Osteoblast (primary cell): ENCODE measurements at regions not wholly inside any gene's neighbourhood (a gene's known extent, or its start where the extent isn't known, plus 50 kb on each side); places are given as distances from the start of the nearest gene placed in this dataset.

ENCODE experiments used
- DNase-seq: peaks from one replicate; pipeline ENCODE4 v3.0.0; 2011; ENCODE audit warnings: low spot score, mixed read lengths; ENCODE audit not compliant: insufficient read length; ENCODE audit errors: missing footprints
- H2AFZ ChIP-seq: 2 replicates; pipeline ENCODE4 v1.6.0; 2011; ENCODE audit warnings: mild to moderate bottlenecking, low read length
- H3K27ac ChIP-seq: 2 replicates; pipeline ENCODE4 v1.5.1; 2011; ENCODE audit warnings: mild to moderate bottlenecking, low read depth, low read length, moderate library complexity
- H3K27me3 ChIP-seq: 2 replicates; pipeline ENCODE4 v1.6.0; 2012; ENCODE audit warnings: mild to moderate bottlenecking, control low read depth, inconsistent platforms, low read length, moderate library complexity; ENCODE audit not compliant: insufficient read depth
- H3K36me3 ChIP-seq: 2 replicates; pipeline ENCODE4 v1.5.1; 2011; ENCODE audit warnings: mild to moderate bottlenecking, low read length, control low read depth, moderate library complexity; ENCODE audit not compliant: insufficient read depth
- H3K4me1 ChIP-seq: 2 replicates; pipeline ENCODE4 v1.5.1; 2011; ENCODE audit warnings: mild to moderate bottlenecking, low read length, control low read depth, moderate library complexity; ENCODE audit not compliant: insufficient read depth
- H3K4me2 ChIP-seq: 2 replicates; pipeline ENCODE4 v1.6.0; 2011; ENCODE audit warnings: mild to moderate bottlenecking, low read length; ENCODE audit not compliant: insufficient read depth
- H3K4me3 ChIP-seq: fragments of 200-600 bp; sonication (generic); 3 replicates; pipeline ENCODE4 v1.5.1; 2012; ENCODE audit warnings: mild to moderate bottlenecking, low read length, inconsistent platforms; ENCODE audit not compliant: insufficient read depth
- H3K79me2 ChIP-seq: 2 replicates; pipeline ENCODE4 v1.6.0; 2012; ENCODE audit warnings: mild to moderate bottlenecking, low read length, control low read depth, inconsistent platforms; ENCODE audit not compliant: insufficient read depth
- H3K9me3 ChIP-seq: 2 replicates; pipeline ENCODE4 v1.5.1; 2011; ENCODE audit warnings: low read depth, low read length, control low read depth
- H4K20me1 ChIP-seq: 2 replicates; pipeline ENCODE4 v1.6.0; 2012; ENCODE audit warnings: mild to moderate bottlenecking, low read length, control low read depth; ENCODE audit not compliant: insufficient read depth
- TF ChIP-seq, protein P1 (sequence below): IDR thresholded peaks from 2 replicates; pipeline ENCODE4 v1.5.1; 2011; ENCODE audit warnings: mild to moderate bottlenecking, low read depth, low read length, moderate library complexity; ENCODE audit errors: extremely low read depth

DNA sequence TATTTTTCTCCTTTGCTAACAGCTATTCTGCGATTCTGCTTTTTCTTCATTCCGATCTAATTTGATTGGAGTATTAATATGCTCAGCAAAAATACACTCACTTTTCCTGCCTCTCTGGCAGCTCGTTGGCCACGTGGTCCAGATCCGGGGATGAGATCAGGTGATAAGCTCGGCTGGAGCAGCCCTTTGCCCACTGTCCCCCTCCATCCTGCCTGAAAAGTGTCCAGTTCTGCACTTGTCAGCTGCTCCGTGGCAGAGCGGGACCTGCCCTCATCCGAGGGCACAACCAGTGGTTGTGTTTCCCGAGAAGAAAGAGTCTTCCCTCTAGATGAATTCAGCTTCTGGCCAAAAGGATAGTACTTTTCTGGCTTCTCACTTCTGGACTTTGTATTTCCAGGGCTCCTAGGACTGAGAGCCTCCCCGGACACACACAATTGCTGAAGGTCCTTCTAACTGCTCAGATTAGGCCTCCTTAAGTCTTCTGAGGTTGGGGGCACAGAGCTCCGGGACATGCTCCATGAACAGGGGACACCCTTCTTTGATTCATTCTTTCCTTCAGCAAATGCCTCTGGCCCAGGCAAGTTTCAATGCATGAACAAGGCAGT, 103.9 kb upstream of the ALDH1A3 start:
- TF ChIP-seq, protein P1, sequence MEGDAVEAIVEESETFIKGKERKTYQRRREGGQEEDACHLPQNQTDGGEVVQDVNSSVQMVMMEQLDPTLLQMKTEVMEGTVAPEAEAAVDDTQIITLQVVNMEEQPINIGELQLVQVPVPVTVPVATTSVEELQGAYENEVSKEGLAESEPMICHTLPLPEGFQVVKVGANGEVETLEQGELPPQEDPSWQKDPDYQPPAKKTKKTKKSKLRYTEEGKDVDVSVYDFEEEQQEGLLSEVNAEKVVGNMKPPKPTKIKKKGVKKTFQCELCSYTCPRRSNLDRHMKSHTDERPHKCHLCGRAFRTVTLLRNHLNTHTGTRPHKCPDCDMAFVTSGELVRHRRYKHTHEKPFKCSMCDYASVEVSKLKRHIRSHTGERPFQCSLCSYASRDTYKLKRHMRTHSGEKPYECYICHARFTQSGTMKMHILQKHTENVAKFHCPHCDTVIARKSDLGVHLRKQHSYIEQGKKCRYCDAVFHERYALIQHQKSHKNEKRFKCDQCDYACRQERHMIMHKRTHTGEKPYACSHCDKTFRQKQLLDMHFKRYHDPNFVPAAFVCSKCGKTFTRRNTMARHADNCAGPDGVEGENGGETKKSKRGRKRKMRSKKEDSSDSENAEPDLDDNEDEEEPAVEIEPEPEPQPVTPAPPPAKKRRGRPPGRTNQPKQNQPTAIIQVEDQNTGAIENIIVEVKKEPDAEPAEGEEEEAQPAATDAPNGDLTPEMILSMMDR = no peak
- Histone ChIP-seq H3K27ac (no peak overlapping the region), H3K4me2 (no peak overlapping the region), H3K36me3 (no peaks in the 10 kb centered on the region), H2AFZ (no peak overlapping the region), H3K9me3 (no peaks in the 10 kb centered on the region), H3K27me3 (no peaks in the 10 kb centered on the region), H3K79me2 (no peaks in the 10 kb centered on the region), H3K4me1 (no peaks in the 10 kb centered on the region), H4K20me1 (no peaks in the 10 kb centered on the region), H3K4me3 (no peak overlapping the region)
- DNase-seq = peak; percentile 46

DNA sequence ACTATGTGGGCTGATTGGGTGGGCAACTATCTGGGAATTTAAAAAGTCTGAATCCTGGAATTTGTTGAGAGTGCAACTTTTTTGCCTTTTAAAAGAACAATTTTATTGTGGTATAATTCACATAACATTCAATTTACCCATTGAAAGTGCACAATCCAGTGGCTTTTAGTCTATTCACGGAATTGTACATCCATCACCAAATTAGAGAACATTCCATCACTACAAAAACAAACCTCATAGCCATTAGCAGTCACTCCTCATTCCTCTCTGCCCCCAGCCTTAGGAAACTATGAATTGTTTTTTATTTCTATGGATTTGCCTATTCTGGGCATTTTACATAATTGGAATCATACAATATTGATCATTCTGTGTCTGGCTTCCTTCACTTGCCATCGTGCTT, 101.8 kb upstream of the ALDH1A3 start:
- Histone ChIP-seq H3K4me3 (no peak overlapping the region), H3K27me3 (no peaks in the 10 kb centered on the region), H2AFZ (no peak overlapping the region), H3K4me2 (no peak overlapping the region), H3K4me1 (peaks cover 6% of the 10 kb centered on the region), H3K27ac (no peak overlapping the region), H3K79me2 (no peaks in the 10 kb centered on the region), H3K9me3 (no peaks in the 10 kb centered on the region), H3K36me3 (no peaks in the 10 kb centered on the region), H4K20me1 (no peaks in the 10 kb centered on the region)
- DNase-seq = peak; percentile 26
- TF ChIP-seq, protein P1 = no peak

DNA sequence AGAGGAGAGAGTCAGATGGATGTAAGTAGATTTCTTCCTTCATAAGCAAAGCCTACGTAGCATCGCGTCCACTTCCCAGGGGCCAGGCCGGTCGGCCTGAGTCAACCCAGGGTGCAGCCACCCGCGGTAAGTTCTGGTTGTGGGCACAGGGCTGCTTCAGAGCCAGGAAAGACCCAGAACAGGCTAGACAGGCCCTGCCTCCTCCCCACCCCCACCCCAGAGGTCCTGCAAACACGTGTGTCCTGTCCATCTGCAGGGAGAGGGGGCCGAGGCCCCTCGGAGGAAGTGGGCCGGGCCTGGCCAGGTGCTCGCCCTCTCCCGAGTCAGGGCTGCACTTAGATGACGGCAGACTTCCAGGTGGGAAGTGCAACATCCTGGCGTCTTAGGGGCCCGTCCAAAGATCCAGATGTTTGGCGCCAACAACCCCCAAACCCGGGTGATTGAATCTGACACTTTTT, 100.8 kb upstream of the ALDH1A3 start:
- H3K4me3 ChIP-seq = no peak overlapping the region
- H3K36me3 ChIP-seq = no peaks in the 10 kb centered on the region
- H3K27me3 ChIP-seq = no peaks in the 10 kb centered on the region
- TF ChIP-seq, protein P1 = no peak
- peak; percentile 52 for DNase-seq
- no peak overlapping the region for H2AFZ ChIP-seq
- H3K4me1 ChIP-seq = peaks cover 6% of the 10 kb centered on the region
- no peak overlapping the region for H3K4me2 ChIP-seq
- H3K27ac ChIP-seq = no peak overlapping the region
- H4K20me1 ChIP-seq = no peaks in the 10 kb centered on the region
- H3K9me3 ChIP-seq = no peaks in the 10 kb centered on the region
- no peaks in the 10 kb centered on the region for H3K79me2 ChIP-seq

DNA sequence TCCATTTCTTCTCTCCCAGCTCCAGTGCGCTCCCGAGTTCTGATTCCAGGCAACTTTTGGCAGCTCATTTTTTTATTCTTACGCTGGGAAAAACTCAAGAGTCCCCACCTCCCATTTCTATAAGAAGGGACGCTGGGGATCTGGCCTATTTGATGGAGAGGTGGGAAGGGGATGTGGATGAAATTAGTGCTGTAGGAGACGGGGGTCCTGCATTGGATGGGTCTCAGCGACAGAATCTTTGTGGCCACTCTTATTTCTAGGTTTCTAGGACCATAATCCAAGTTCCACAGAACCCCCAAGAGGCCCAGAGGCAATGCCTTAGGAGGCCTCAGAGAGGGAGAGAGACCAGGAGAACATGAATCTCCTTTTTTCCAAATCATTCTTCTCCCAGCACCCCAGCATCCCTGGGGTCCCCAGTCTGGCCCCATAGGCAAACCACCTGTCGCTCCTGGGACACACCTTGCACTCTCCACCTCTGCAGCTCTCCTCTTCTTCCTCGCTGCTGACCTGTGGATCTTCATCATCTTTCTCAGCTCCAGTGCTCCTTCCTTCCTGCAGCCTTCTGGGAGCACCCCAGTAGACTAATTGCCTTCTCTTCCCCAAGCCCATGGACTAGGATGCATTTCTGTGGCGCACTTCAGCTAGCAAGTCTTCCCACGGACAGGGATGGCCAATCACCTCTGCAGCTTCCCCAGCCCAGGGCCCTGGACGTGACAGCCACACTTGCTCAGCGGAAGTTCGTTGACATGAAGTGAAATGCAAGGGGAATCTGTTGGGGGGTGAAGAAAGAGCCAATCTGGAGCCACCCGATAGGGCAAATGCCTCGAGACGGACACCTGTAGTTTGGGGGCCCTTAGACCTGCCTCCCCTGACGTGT, 100.1 kb upstream of the ALDH1A3 start:
- Histone ChIP-seq H3K27ac (no peak overlapping the region), H3K4me3 (no peak overlapping the region), H2AFZ (no peak overlapping the region), H3K36me3 (no peaks in the 10 kb centered on the region), H3K4me1 (peaks cover 6% of the 10 kb centered on the region), H3K9me3 (no peaks in the 10 kb centered on the region), H3K27me3 (no peaks in the 10 kb centered on the region), H3K79me2 (no peaks in the 10 kb centered on the region), H3K4me2 (no peak overlapping the region), H4K20me1 (no peaks in the 10 kb centered on the region)
- DNase-seq = peak; percentile 66
- TF ChIP-seq, protein P1 = no peak
